ENCODE measurements at regions not wholly inside any gene's neighbourhood (a gene's known extent, or its start where the extent isn't known, plus 50 kb on each side); places are given as distances from the start of the nearest gene placed in this dataset.

DNA sequence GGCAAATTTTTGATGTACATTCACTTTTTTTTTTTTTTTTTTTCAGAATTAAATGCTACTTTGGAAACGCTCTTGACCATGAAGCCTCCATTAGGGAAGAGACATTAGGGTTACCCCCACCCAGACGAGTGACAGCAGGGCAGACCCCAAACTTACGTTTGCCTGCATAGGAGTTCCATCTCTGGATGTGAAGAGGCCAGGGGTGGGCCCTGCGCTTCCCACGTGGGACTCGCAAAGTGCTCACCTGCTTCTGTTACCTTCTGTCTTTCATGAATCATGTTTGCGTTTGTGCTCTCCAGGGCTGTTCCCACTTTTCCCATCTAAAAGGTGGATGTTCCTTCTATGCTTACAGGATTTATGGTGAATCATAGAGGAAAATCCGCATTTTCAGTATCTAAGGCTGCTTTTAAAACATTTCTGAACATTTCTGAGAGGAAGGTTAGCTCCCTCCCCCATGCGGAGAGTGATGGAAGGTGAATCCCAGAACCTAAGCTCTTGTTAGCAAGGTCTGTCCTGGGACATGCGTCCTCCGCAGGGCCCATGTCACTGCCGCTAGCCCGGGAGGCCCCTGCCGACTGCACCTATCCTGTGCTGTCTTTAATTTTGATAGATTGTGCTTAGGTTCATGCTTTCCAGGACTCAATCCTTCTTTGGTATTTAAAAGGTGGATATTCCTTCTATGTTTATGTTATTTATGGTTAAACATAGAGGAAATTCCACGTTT, 135.7 kb upstream of the RTL1 start (continued):
- TF ChIP-seq, protein P1, sequence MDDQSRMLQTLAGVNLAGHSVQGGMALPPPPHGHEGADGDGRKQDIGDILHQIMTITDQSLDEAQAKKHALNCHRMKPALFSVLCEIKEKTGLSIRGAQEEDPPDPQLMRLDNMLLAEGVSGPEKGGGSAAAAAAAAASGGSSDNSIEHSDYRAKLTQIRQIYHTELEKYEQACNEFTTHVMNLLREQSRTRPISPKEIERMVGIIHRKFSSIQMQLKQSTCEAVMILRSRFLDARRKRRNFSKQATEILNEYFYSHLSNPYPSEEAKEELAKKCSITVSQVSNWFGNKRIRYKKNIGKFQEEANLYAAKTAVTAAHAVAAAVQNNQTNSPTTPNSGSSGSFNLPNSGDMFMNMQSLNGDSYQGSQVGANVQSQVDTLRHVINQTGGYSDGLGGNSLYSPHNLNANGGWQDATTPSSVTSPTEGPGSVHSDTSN (IDR thresholded peaks at IDR 0.05), result no peak
- no peak for TF ChIP-seq JUND (IDR thresholded peaks at IDR 0.05)
- no peak for TF ChIP-seq NFIC (IDR thresholded peaks at IDR 0.05; ENCODE audit: borderline replicate concordance)

DNA sequence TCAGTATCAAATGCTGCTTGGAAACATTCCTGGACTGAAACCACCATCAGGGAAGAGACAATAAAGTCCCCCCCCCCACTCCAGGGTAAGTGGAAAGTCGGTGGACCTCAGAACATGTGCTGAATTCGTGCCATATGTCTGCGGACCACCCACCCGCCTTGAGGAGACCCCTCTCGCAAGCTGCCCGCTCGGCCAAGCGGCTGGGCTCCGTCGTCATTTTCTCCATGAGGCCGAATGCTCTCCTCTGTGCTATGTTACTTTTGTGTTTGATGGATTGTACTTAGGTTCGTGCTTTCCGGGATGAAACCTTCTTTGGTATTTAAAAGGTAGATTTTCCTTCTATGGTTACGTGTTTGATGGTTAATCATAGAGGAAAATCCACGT, 136.2 kb upstream of the RTL1 start:
- no peaks in the 10 kb centered on the region for H3K9me2 ChIP-seq
- no peak for DNase-seq
- TF ChIP-seq MXI1 (IDR thresholded peaks at IDR 0.05; ENCODE audit: low read depth, low read length) (no peak), TEAD4 (IDR thresholded peaks at IDR 0.05; ENCODE audit: borderline replicate concordance, insufficient read depth) (no peak), EP300 (IDR thresholded peaks at IDR 0.05; ENCODE audit: borderline replicate concordance in 1 of 2, low read depth in 1 of 2, low read length in 1 of 2) (no peak), RFX5 (IDR thresholded peaks at IDR 0.05; ENCODE audit: low read length) (no peak), RAD21 (IDR thresholded peaks at IDR 0.05; ENCODE audit: low read length) (no peak), NRF1 (IDR thresholded peaks at IDR 0.05; ENCODE audit: low read depth, low read length) (no peak), TCF12 (IDR thresholded peaks at IDR 0.05) (no peak), SIN3A (IDR thresholded peaks at IDR 0.05; ENCODE audit: borderline replicate concordance, low read depth, low read length) (no peak), FOXM1 (IDR thresholded peaks at IDR 0.05; ENCODE audit: low read depth) (no peak), RXRA (IDR thresholded peaks at IDR 0.05; ENCODE audit: borderline replicate concordance, low read depth) (no peak), JUND (IDR thresholded peaks at IDR 0.05) (no peak), TAF1 (IDR thresholded peaks at IDR 0.05; ENCODE audit: borderline replicate concordance, low read depth, low read length) (no peak)
- TF ChIP-seq, protein P2, sequence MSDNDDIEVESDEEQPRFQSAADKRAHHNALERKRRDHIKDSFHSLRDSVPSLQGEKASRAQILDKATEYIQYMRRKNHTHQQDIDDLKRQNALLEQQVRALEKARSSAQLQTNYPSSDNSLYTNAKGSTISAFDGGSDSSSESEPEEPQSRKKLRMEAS (IDR thresholded peaks at IDR 0.05; ENCODE audit: low read depth), result no peak
- TF ChIP-seq, protein P3, sequence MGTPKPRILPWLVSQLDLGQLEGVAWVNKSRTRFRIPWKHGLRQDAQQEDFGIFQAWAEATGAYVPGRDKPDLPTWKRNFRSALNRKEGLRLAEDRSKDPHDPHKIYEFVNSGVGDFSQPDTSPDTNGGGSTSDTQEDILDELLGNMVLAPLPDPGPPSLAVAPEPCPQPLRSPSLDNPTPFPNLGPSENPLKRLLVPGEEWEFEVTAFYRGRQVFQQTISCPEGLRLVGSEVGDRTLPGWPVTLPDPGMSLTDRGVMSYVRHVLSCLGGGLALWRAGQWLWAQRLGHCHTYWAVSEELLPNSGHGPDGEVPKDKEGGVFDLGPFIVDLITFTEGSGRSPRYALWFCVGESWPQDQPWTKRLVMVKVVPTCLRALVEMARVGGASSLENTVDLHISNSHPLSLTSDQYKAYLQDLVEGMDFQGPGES (IDR thresholded peaks at IDR 0.05; ENCODE audit: low read depth, low read length), result no peak
- no peak overlapping the region for H3K27ac ChIP-seq (ENCODE audit: low read depth in 2 of 2, low read length in 1 of 2)
- no peaks in the 10 kb centered on the region for H3F3A ChIP-seq (replicated peaks; ENCODE audit: insufficient read depth)
- H3K9me3 ChIP-seq, result no peaks in the 10 kb centered on the region
- no peak overlapping the region for H2AFZ ChIP-seq (ENCODE audit: low read depth)
- WGBS (ENCODE audit: low lambda C conversion rate), result 69% methylated on average over 12 of the region's 15 CpGs
- no peaks in the 10 kb centered on the region for H4K20me1 ChIP-seq (ENCODE audit: insufficient read depth)
- no peaks in the 10 kb centered on the region for H3K27me3 ChIP-seq (ENCODE audit: insufficient read depth)
- H3K36me3 ChIP-seq (replicated peaks in 1 of 2; ENCODE audit: control insufficient read depth in 1 of 2, insufficient read depth in 2 of 2, low read length in 1 of 2), result no peaks in the 10 kb centered on the region
- no peak overlapping the region for H3K4me3 ChIP-seq (ENCODE audit: low read depth in 2 of 2, low read length in 1 of 2)
- ChIA-PET POLR2A (no interaction called here), CTCF (interaction anchor here (0.8 kb wide), 1 partner anchor 14 kb away, joined by 3 read pairs; no protein-coding TSS in a partner anchor)
- H3K4me1 ChIP-seq (ENCODE audit: control insufficient read depth in 1 of 2, insufficient read depth in 2 of 2, low read depth in 1 of 2, low read length in 1 of 2), result no peaks in the 10 kb centered on the region
- no peak overlapping the region for H3K9ac ChIP-seq
- no peak overlapping the region for H3K4me2 ChIP-seq
- no peaks in the 10 kb centered on the region for H3K79me2 ChIP-seq (ENCODE audit: insufficient read depth)

Measured in SK-N-SH (cell line).